GM10266 (cell line): ENCODE measurements at regions not wholly inside any gene's neighbourhood (a gene's known extent, or its start where the extent isn't known, plus 50 kb on each side); places are given as distances from the start of the nearest gene placed in this dataset.
"Not testable (repeated sequence)": the region's sequence is repeated elsewhere in the genome, so short reads cannot be mapped to it uniquely, and the experiment has no call there.

ENCODE experiments used
- DNase-seq: peaks from one replicate; pipeline ENCODE4 v3.0.0; 2012; ENCODE audit errors: extremely low spot score
- TF ChIP-seq, protein P1 (sequence below): IDR thresholded peaks from 2 replicates; pipeline ENCODE4 v1.5.1; 2012; ENCODE audit warnings: mild to moderate bottlenecking, low read depth; ENCODE audit not compliant: control insufficient read depth, insufficient read depth; ENCODE audit errors: missing control alignments

DNA sequence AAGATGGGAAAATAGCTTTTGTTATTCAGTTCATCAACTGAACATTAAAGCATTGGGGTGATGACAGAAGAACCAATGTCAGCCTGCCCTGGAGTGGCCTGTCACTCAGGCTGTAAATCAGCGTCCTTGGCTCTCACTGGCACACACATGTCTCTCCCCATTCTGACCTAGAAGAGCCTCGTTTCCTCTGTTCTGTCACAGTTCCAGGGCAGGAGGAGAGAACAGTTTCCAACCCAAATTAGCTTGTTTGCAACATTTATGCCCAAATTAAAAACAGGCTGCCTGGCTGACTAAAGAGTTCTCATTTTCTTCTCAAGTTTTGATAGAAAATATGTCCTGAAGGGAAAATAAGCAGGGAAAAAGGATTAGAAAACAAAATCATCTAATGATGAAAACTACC is 520.1 kb downstream of the CHSY3 start:
- DNase-seq = no peak
- TF ChIP-seq, protein P1, sequence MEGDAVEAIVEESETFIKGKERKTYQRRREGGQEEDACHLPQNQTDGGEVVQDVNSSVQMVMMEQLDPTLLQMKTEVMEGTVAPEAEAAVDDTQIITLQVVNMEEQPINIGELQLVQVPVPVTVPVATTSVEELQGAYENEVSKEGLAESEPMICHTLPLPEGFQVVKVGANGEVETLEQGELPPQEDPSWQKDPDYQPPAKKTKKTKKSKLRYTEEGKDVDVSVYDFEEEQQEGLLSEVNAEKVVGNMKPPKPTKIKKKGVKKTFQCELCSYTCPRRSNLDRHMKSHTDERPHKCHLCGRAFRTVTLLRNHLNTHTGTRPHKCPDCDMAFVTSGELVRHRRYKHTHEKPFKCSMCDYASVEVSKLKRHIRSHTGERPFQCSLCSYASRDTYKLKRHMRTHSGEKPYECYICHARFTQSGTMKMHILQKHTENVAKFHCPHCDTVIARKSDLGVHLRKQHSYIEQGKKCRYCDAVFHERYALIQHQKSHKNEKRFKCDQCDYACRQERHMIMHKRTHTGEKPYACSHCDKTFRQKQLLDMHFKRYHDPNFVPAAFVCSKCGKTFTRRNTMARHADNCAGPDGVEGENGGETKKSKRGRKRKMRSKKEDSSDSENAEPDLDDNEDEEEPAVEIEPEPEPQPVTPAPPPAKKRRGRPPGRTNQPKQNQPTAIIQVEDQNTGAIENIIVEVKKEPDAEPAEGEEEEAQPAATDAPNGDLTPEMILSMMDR = no peak

DNA sequence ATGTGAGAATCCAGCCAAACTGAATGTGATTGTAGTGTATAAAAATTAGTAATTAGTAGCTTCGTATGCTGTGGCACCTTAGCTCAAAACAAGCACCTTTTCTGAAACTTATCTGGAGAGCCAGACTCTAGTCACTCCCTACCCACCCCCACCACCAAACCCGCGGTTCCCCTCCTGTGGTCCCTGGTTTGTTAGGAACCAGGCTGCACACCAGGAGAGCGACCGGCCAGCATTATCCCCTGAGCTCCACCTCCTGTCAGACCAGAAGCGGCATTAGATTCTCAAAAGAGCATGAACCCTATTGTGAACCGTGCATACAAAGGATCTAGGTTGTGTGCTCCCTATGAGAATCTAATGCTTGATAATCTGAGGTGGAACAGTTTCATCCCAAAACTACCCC is 498.6 kb downstream of the CHSY3 start:
- TF ChIP-seq, protein P1 = no peak
- no peak for DNase-seq

DNA sequence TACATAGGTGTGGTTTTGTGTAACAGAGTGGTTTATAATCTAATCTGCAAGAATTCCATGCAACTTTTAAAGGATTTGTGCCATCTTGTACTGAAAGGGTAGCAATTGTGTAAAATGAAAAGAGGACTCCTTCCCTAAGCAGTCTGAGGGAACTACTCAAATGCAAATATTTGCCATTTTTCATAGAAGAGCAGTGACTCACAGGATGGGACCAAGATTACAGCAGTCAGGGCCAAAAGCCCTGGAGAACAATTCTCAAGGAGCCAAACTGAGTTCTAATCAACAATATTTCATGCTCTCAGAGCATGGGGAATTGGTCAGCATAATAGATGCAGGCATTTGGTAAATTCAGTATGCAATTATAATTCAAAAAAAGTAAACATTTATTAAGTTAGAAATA is 495.8 kb downstream of the CHSY3 start:
- TF ChIP-seq, protein P1 = no peak
- no peak for DNase-seq

DNA sequence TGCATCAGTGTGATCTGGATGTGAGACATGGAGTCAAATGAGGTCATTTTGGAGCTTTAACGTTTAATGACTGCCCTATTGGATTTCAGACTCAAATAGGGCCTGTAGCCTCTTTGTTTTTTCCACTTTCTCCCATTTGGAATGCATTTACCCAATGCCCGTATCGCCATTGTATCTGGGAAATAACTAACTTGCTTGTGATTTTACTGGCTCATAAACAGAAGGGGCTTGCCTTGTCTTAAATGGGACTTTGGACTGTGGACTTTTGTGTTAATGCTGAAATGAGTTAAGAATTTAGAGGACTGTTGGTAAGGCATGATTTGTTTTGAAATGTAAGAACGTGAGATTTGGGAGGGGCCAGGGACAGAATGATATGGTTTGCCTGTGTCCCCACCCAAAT is 494.6 kb downstream of the CHSY3 start:
- TF ChIP-seq, protein P1 = no peak
- no peak for DNase-seq

DNA sequence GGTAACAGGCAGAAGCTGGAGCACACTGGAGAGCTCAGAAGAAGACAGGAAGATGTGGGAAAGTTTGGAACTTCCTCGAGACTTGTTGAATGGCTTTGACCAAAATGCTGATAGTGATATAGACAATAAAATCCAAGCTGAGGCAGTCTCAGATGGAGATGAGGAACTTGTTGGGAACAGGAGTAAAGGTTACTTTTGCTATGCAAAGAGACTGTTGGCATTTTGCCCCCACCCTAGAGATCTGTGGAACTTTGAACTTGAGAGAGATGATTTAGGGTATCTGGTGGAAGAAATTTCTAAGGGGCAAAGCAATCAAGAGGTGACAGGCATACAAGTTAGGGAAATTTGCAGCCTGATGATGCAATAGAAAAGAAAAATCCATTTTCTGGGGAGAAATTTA is 493.5 kb downstream of the CHSY3 start:
- not testable (repeated sequence) for DNase-seq

DNA sequence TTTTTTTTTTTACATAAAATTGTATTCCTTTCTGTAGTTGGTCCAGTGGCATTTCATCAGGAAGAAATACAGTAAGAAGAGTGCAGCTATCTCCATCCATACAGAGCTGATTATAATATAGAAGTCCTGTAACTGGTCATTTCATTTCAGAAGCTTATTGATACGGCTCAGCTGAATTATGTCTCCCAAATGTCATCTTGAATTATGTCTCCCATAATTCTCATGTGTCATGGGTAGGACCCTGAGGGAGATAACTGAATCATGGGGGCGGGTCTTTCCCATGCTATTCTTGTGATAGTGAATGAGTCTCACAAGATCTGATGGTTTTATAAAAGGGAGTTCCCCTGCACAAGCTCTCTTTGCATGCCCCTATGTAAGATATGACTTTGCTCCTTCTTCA is 492.9 kb downstream of the CHSY3 start:
- no peak for DNase-seq
- TF ChIP-seq, protein P1 = no peak

DNA sequence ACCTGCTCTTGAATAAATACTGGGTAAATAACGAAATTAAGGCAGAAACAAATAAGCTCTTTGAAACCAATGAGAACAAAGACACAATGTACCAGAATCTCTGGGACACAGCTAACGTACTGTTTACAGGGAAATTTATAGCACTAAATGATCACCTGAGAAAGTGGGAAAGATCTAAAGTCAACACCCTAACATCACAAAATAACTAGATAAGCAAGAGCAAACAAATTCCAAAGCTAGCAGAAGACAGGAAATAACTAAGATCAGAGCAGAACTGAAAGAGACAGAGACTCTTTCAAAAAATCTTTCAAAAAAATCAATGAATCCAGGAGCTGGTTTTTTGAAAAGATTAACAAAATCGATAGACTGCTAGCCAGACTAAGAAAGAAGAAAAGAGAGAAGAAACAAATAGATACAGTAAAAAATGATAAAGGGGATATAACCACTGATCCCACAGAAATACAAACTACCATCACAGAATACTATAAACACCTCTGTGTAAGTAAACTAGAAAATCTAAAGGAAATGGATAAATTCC is 487.5 kb downstream of the CHSY3 start:
- DNase-seq = not testable (repeated sequence)

DNA sequence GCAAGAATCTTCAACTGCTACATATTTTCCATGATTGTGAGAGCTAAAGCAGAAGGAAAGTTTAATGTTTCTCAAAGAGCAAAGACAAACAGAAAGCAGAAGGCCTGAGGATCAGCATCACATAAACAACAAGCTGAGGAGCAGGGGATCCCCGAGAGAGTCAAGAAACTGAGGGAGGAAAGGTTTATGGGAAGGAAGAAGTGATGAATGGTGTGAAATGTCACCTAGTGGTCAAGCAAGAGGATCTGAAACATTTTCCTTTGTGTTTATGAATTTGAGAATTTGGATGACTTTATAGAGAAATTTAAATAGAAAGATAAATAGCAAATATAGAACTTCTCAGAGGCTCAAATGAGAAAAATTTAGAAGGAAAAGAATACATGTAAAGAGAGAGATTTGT is 481.9 kb downstream of the CHSY3 start:
- TF ChIP-seq, protein P1 = no peak
- DNase-seq = no peak

DNA sequence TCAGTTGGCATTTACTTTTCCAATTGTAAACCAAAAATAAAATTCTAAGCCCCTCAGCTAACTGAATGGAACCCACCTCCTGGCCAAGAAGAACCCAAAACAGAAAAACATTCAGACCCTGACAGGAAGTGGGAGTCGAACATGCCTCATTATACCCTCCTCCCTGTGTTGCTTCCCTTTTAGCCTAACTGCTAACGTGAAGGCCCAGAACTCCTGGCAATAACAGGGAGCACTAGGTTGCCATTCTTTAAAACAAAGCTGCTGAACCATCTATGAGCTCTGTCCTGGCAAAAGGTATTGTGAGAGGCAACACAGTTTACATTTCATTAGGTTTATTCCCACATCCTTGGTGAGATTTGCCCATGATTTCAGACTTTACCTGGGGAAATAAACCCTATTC is 481.4 kb downstream of the CHSY3 start:
- TF ChIP-seq, protein P1 = no peak
- DNase-seq = no peak
